ENCODE measurements at regions not wholly inside any gene's neighbourhood (a gene's known extent, or its start where the extent isn't known, plus 50 kb on each side); places are given as distances from the start of the nearest gene placed in this dataset.

DNA sequence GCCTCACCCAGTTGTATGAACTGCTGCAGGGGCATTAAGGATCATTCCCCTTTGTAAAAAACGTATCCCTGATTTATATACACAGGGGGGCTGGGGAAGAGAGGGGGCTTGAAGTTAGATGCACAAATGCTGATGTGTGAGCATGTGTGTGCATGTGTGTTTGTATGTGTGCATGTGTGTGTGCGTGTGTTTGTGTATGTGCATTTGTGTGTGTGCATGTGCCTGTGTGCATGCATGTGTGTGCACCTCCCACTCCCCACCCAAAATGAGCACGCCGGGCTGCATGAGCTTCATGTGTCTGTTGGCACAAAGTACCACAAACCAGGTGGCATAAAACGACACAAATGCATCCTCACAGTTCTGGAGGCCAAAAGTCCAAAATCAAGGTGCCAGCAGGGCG, 1315.2 kb downstream of the TBC1D22A start:
- peaks cover 0 to 23% of the 10 kb centered on the region in 2 experiments for H3K4me1 ChIP-seq (ENCODE audit: control insufficient read depth in 1 of 2, extremely low read depth in 1 of 2, insufficient read depth in 2 of 2, low read length in 2 of 2)

DNA sequence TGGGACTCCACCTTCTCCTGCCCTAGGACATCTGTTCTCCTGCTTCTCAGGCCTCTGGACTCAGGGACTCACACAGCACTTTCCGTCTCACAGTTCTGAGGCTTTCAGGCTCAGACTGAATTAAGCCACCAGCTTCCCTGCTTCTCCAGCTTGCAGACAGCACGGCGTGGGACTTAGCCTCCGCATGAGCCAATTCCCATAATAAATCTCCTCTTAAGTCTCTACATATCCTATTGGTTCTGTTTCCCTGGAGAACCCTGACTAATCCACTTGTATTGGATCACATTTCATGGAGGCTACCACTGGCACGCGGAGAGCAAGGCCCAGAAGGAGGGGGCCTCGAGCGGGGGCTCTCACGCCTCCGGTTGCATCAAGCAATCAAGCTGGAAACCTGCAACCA, 1313.6 kb downstream of the TBC1D22A start:
- ATAC-seq (replicated peaks in 1 of 4) (no peak), DNase-seq (no peak)
- ChIA-PET CTCF (no interaction called here), POLR2A (no interaction called here)
- H3K36me3 Mint-ChIP-seq: no peaks in the 10 kb centered on the region
- Histone ChIP-seq H3K27me3 (replicated peaks in 1 of 2; ENCODE audit: control insufficient read depth in 2 of 2, extremely low read depth in 1 of 2, insufficient read depth in 2 of 2, low read length in 1 of 2) (peaks cover 0 to 49% of the 10 kb centered on the region in 2 experiments), H3K4me1 (ENCODE audit: control insufficient read depth in 1 of 2, extremely low read depth in 1 of 2, insufficient read depth in 2 of 2, low read length in 2 of 2) (peaks cover 0 to 18% of the 10 kb centered on the region in 2 experiments), H3K27ac (ENCODE audit: low read length) (no peak overlapping the region), H3K36me3 (ENCODE audit: control insufficient read depth in 2 of 2, extremely low read depth in 1 of 2, insufficient read depth in 1 of 2, low read length in 1 of 2) (no peaks in the 10 kb centered on the region), H3K4me3 (ENCODE audit: control insufficient read depth in 1 of 2, extremely low read depth in 1 of 2, low read length in 1 of 2) (no peak overlapping the region), H3K9me3 (no peaks in the 10 kb centered on the region)
- peaks cover 6 to 11% (median 10%) of the 10 kb centered on the region in 3 donors for H3K4me1 Mint-ChIP-seq
- no peak overlapping the region for H3K27ac Mint-ChIP-seq
- H3K27me3 Mint-ChIP-seq: peaks cover 30 to 32% of the 10 kb centered on the region in 2 donors
- no peaks in the 10 kb centered on the region for H3K9me3 Mint-ChIP-seq
- WGBS (ENCODE audit: insufficient coverage): 88% methylated on average over 10 of the region's 10 CpGs
- H3K4me3 Mint-ChIP-seq: no peak overlapping the region

More for the DNA sequence above, 1315.2 kb downstream of the TBC1D22A start:
- no peaks in the 10 kb centered on the region for H3K36me3 Mint-ChIP-seq
- no peak overlapping the region for H3K27ac ChIP-seq (ENCODE audit: low read length)
- no peaks in the 10 kb centered on the region for H3K36me3 ChIP-seq (ENCODE audit: control insufficient read depth in 2 of 2, extremely low read depth in 1 of 2, insufficient read depth in 1 of 2, low read length in 1 of 2)
- H3K27me3 ChIP-seq (replicated peaks in 1 of 2; ENCODE audit: control insufficient read depth in 2 of 2, extremely low read depth in 1 of 2, insufficient read depth in 2 of 2, low read length in 1 of 2): peaks cover 0 to 58% of the 10 kb centered on the region in 2 experiments
- ChIA-PET POLR2A (no interaction called here), CTCF (no interaction called here)
- H3K27ac Mint-ChIP-seq: no peak overlapping the region
- 60% methylated on average over 2 of the region's 6 CpGs for WGBS (ENCODE audit: insufficient coverage)
- H3K4me3 ChIP-seq (ENCODE audit: control insufficient read depth in 1 of 2, extremely low read depth in 1 of 2, low read length in 1 of 2): no peak overlapping the region
- no peak for DNase-seq
- peaks cover 6 to 11% (median 10%) of the 10 kb centered on the region in 3 donors for H3K4me1 Mint-ChIP-seq
- H3K9me3 ChIP-seq: no peaks in the 10 kb centered on the region
- ATAC-seq (replicated peaks in 1 of 4): no peak
- no peak overlapping the region for H3K4me3 Mint-ChIP-seq
- peaks cover 37% of the 10 kb centered on the region in 2 donors for H3K27me3 Mint-ChIP-seq
- no peaks in the 10 kb centered on the region for H3K9me3 Mint-ChIP-seq

DNA sequence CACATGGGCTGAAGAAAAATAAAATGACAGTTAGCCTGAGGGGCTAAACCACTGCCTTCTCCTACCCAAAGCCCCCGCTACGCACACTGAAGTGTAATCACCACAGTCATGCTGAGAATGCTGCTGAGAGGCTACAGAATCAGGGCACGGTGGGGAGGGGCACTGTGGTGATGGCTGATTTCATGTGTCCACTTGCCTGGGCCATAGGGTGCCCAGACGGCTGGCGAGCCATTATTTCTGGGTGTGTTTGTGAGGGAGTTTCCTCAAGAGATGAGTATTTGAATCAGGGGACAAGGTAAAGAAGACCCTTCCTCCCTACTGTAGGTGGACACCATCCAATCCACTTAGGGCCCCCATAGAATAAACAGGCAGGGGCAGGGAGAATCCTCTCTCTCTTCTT, 1313.2 kb downstream of the TBC1D22A start:
- Histone ChIP-seq H3K9me3 (no peaks in the 10 kb centered on the region), H3K4me1 (ENCODE audit: control insufficient read depth in 1 of 2, extremely low read depth in 1 of 2, insufficient read depth in 2 of 2, low read length in 2 of 2) (peaks cover 0 to 15% of the 10 kb centered on the region in 2 experiments), H3K36me3 (ENCODE audit: control insufficient read depth in 2 of 2, extremely low read depth in 1 of 2, insufficient read depth in 1 of 2, low read length in 1 of 2) (no peaks in the 10 kb centered on the region), H3K27ac (ENCODE audit: low read length) (no peak overlapping the region), H3K27me3 (replicated peaks in 1 of 2; ENCODE audit: control insufficient read depth in 2 of 2, extremely low read depth in 1 of 2, insufficient read depth in 2 of 2, low read length in 1 of 2) (peaks cover 0 to 48% of the 10 kb centered on the region in 2 experiments), H3K4me3 (ENCODE audit: control insufficient read depth in 1 of 2, extremely low read depth in 1 of 2, low read length in 1 of 2) (no peak overlapping the region)
- no peak for DNase-seq
- WGBS (ENCODE audit: insufficient coverage): 71% methylated on average over 1 of the region's 5 CpGs
- no peak overlapping the region for H3K4me3 Mint-ChIP-seq
- no peaks in the 10 kb centered on the region for H3K36me3 Mint-ChIP-seq
- no peak for ATAC-seq (replicated peaks in 1 of 4)
- no peak overlapping the region for H3K27ac Mint-ChIP-seq
- H3K9me3 Mint-ChIP-seq: no peaks in the 10 kb centered on the region
- peaks cover 30 to 32% of the 10 kb centered on the region in 2 donors for H3K27me3 Mint-ChIP-seq
- CTCF ChIA-PET: no interaction called here
- peaks cover 6 to 10% (median 10%) of the 10 kb centered on the region in 3 donors for H3K4me1 Mint-ChIP-seq
- POLR2A ChIA-PET: no interaction called here

DNA sequence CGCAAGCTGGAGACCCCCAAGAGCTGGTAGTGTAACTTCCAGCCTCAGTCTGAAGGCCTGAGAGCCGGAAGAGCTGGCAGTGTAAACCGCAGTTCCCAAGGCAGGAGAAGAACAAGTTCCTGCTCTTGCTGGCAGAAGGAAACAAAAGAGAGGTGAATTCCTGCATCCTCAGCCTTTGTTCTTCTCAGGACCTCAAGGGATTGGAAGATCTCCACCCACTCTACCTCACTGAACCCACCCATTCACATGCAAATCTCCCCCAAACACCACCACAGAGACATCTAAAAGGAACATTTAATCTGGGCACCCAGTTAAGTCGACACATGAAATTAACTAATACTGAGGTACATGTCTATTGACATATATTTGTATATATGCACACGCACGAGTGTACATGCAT, 1310.3 kb downstream of the TBC1D22A start:
- Mint-ChIP-seq H3K4me1 (no peaks in the 10 kb centered on the region), H3K27ac (no peak overlapping the region)
- CTCF ChIA-PET: no interaction called here

DNA sequence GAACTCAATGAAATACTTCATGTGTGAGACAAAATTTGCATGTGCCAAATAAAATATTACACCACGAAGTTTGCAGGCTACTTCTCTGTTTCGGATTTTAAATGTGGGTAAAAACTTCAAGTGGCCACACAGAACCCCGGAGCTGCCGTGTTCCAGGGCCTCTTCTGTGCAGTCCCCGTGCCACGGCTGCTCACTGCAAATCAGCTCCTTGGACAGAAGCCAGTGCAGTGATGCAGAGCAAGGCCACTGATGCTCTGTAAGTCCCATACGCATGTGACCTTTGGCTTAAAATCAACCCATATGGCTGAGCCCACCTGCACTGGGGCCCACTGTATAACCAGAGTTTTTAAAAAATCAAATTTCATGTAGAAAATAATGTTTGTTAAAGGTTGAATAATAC, 1309.4 kb downstream of the TBC1D22A start:
- no peak overlapping the region for H3K27ac Mint-ChIP-seq
- H3K27me3 Mint-ChIP-seq: peaks cover 12 to 19% of the 10 kb centered on the region in 2 donors
- ChIA-PET CTCF (no interaction called here), POLR2A (no interaction called here)
- peaks cover 0 to 27% of the 10 kb centered on the region in 2 experiments for H3K27me3 ChIP-seq (replicated peaks in 1 of 2; ENCODE audit: control insufficient read depth in 2 of 2, extremely low read depth in 1 of 2, insufficient read depth in 2 of 2, low read length in 1 of 2)
- no peaks in the 10 kb centered on the region for H3K4me1 Mint-ChIP-seq
- H3K9me3 Mint-ChIP-seq: no peaks in the 10 kb centered on the region
- H3K4me3 ChIP-seq (ENCODE audit: control insufficient read depth in 1 of 2, extremely low read depth in 1 of 2, low read length in 1 of 2): no peak overlapping the region
- no peaks in the 10 kb centered on the region for H3K36me3 ChIP-seq (ENCODE audit: control insufficient read depth in 2 of 2, extremely low read depth in 1 of 2, insufficient read depth in 1 of 2, low read length in 1 of 2)
- ATAC-seq (replicated peaks in 1 of 4): no peak
- H3K9me3 ChIP-seq: no peaks in the 10 kb centered on the region
- no peak overlapping the region for H3K27ac ChIP-seq (ENCODE audit: low read length)
- H3K36me3 Mint-ChIP-seq: no peaks in the 10 kb centered on the region
- 81% methylated on average over 6 of the region's 7 CpGs for WGBS (ENCODE audit: insufficient coverage)
- no peak for DNase-seq
- H3K4me1 ChIP-seq (ENCODE audit: control insufficient read depth in 1 of 2, extremely low read depth in 1 of 2, insufficient read depth in 2 of 2, low read length in 2 of 2): no peaks in the 10 kb centered on the region
- H3K4me3 Mint-ChIP-seq: no peak overlapping the region

More for the DNA sequence above, 1310.3 kb downstream of the TBC1D22A start:
- Histone ChIP-seq H3K4me1 (ENCODE audit: control insufficient read depth in 1 of 2, extremely low read depth in 1 of 2, insufficient read depth in 2 of 2, low read length in 2 of 2) (no peaks in the 10 kb centered on the region), H3K27ac (ENCODE audit: low read length) (no peak overlapping the region), H3K9me3 (no peaks in the 10 kb centered on the region), H3K4me3 (ENCODE audit: control insufficient read depth in 1 of 2, extremely low read depth in 1 of 2, low read length in 1 of 2) (no peak overlapping the region), H3K36me3 (ENCODE audit: control insufficient read depth in 2 of 2, extremely low read depth in 1 of 2, insufficient read depth in 1 of 2, low read length in 1 of 2) (no peaks in the 10 kb centered on the region), H3K27me3 (replicated peaks in 1 of 2; ENCODE audit: control insufficient read depth in 2 of 2, extremely low read depth in 1 of 2, insufficient read depth in 2 of 2, low read length in 1 of 2) (peaks cover 0 to 26% of the 10 kb centered on the region in 2 experiments)
- POLR2A ChIA-PET: no interaction called here
- no peaks in the 10 kb centered on the region for H3K36me3 Mint-ChIP-seq
- ATAC-seq (replicated peaks in 1 of 4) (no peak), DNase-seq (no peak)
- WGBS (ENCODE audit: insufficient coverage): 94% methylated on average over 4 of the region's 6 CpGs
- H3K4me3 Mint-ChIP-seq: no peak overlapping the region
- H3K9me3 Mint-ChIP-seq: no peaks in the 10 kb centered on the region
- peaks cover 19% of the 10 kb centered on the region in 2 donors for H3K27me3 Mint-ChIP-seq

DNA sequence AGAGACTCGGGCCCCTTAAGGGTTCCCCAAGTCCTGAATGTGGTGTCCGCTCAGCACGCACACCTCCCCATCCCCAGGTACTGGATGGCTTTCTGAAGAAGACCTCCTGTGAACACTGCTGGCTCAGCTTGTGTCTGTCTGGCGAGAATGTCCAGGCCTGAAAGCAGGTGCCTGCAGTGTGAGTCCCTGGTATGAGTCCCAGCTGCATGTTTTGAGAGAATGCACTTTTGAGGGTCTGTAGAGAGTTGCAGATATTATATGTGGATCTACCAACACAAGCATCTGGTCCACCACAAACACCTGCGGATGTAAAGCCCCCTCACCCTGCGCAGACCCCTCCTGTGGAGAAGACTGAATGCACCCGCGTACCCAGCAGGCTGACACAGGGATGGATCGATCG, 1308.9 kb downstream of the TBC1D22A start:
- ATAC-seq (replicated peaks in 1 of 4): no peak
- no peak overlapping the region for H3K27ac Mint-ChIP-seq

DNA sequence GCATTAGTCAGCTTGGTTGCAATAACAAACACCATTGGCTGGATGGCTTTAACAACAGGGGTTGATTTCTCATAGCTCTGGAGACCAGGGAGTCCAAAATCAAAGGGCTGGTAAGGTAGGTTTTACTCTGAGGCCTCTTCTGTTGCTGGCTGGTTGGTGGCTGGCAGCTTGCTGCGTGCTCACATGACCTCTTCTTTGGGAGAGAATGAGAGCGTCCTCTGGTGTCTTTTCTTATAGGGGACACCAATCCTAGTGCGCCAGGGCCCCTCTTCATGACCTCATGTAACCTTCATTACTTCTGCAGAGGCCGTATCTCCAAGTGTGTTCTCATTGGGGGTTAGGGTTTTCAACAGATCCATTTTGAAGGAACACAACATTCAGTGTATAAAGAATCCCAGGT, 1308.3 kb downstream of the TBC1D22A start:
- H3K4me1 ChIP-seq (ENCODE audit: control insufficient read depth in 1 of 2, extremely low read depth in 1 of 2, insufficient read depth in 2 of 2, low read length in 2 of 2): no peaks in the 10 kb centered on the region
- peaks cover 10 to 12% of the 10 kb centered on the region in 2 donors for H3K27me3 Mint-ChIP-seq
- no peak overlapping the region for H3K4me3 ChIP-seq (ENCODE audit: control insufficient read depth in 1 of 2, extremely low read depth in 1 of 2, low read length in 1 of 2)
- H3K9me3 ChIP-seq: no peaks in the 10 kb centered on the region
- no peak for ATAC-seq (replicated peaks in 1 of 4)
- H3K27ac ChIP-seq (ENCODE audit: low read length): no peak overlapping the region
- 100% methylated on average over 1 of the region's 4 CpGs for WGBS (ENCODE audit: insufficient coverage)
- no peak for DNase-seq
- no peak overlapping the region for H3K27ac Mint-ChIP-seq
- CTCF ChIA-PET: no interaction called here
- no peaks in the 10 kb centered on the region for H3K36me3 Mint-ChIP-seq
- no peaks in the 10 kb centered on the region for H3K4me1 Mint-ChIP-seq
- H3K4me3 Mint-ChIP-seq: no peak overlapping the region
- H3K9me3 Mint-ChIP-seq: no peaks in the 10 kb centered on the region
- peaks cover 0 to 30% of the 10 kb centered on the region in 2 experiments for H3K27me3 ChIP-seq (replicated peaks in 1 of 2; ENCODE audit: control insufficient read depth in 2 of 2, extremely low read depth in 1 of 2, insufficient read depth in 2 of 2, low read length in 1 of 2)
- POLR2A ChIA-PET: no interaction called here
- no peaks in the 10 kb centered on the region for H3K36me3 ChIP-seq (ENCODE audit: control insufficient read depth in 2 of 2, extremely low read depth in 1 of 2, insufficient read depth in 1 of 2, low read length in 1 of 2)

More for the DNA sequence above, 1308.9 kb downstream of the TBC1D22A start:
- WGBS (ENCODE audit: insufficient coverage): 45% methylated on average over 5 of the region's 10 CpGs
- ChIA-PET POLR2A (no interaction called here), CTCF (no interaction called here)
- H3K4me1 ChIP-seq (ENCODE audit: control insufficient read depth in 1 of 2, extremely low read depth in 1 of 2, insufficient read depth in 2 of 2, low read length in 2 of 2): no peaks in the 10 kb centered on the region
- no peaks in the 10 kb centered on the region for H3K36me3 ChIP-seq (ENCODE audit: control insufficient read depth in 2 of 2, extremely low read depth in 1 of 2, insufficient read depth in 1 of 2, low read length in 1 of 2)
- peaks cover 10 to 16% of the 10 kb centered on the region in 2 donors for H3K27me3 Mint-ChIP-seq
- no peak overlapping the region for H3K4me3 Mint-ChIP-seq
- no peaks in the 10 kb centered on the region for H3K9me3 ChIP-seq
- no peaks in the 10 kb centered on the region for H3K36me3 Mint-ChIP-seq
- H3K4me3 ChIP-seq (ENCODE audit: control insufficient read depth in 1 of 2, extremely low read depth in 1 of 2, low read length in 1 of 2): no peak overlapping the region
- no peaks in the 10 kb centered on the region for H3K4me1 Mint-ChIP-seq
- no peak overlapping the region for H3K27ac ChIP-seq (ENCODE audit: low read length)
- H3K27me3 ChIP-seq (replicated peaks in 1 of 2; ENCODE audit: control insufficient read depth in 2 of 2, extremely low read depth in 1 of 2, insufficient read depth in 2 of 2, low read length in 1 of 2): peaks cover 0 to 32% of the 10 kb centered on the region in 2 experiments
- no peak for DNase-seq
- no peaks in the 10 kb centered on the region for H3K9me3 Mint-ChIP-seq

Data from T-cell (primary cell).